B cell (primary cell): ENCODE measurements at regions not wholly inside any gene's neighbourhood (a gene's known extent, or its start where the extent isn't known, plus 50 kb on each side); places are given as distances from the start of the nearest gene placed in this dataset.

Source experiments
- ATAC-seq: fragments of 200-7000 bp; cut with Tn5 transposase; one replicate; pipeline ENCODE4 v1.10.0; 2021; ENCODE audit warnings: low read depth, mild to moderate bottlenecking, moderate number of reproducible peaks, moderate library complexity
- CTCF ChIA-PET: fragments of 350-600 bp; sonication (Branson Sonifier 250); formaldehyde crosslinking; loops from one replicate; lab custom pipeline; 2021; ENCODE audit warnings: antibody characterized with exemption, inconsistent platforms; lab: Charles Lee
- POLR2A ChIA-PET: fragments of 350-600 bp; sonication (Branson Sonifier 250); formaldehyde crosslinking; loops from one replicate; lab custom pipeline; 2021; ENCODE audit warnings: antibody characterized with exemption; lab: Charles Lee
- DNase-seq: peaks from one replicate; pipeline ENCODE4 v3.0.0; 2013
- H2AFZ ChIP-seq: 2 replicates; pipeline ENCODE4 v1.6.1; 2012; ENCODE audit warnings: mild to moderate bottlenecking, low read depth, low read length; ENCODE audit not compliant: insufficient read depth, poor library complexity, severe bottlenecking
- H3K27ac ChIP-seq, 2 donors: 1 replicate in 1 of 2; 2 replicates in 1 of 2; pipeline ENCODE4 v1.5.1; 2012 to 2013; ENCODE audit warnings: low read length in 2 of 2, mild to moderate bottlenecking in 2 of 2, moderate library complexity in 1 of 2
- H3K27me3 ChIP-seq, 4 experiments: fragments of 200-600 bp in 1 of 4; sonication (generic) in 1 of 4; replicated peaks in 1 of 4; 1 replicate in 2 of 4; 2 replicates in 2 of 4; pipeline versions ENCODE4 v1.6.1 to v1.7.0; 2013 to 2016; ENCODE audit warnings: low read length in 3 of 4, mild to moderate bottlenecking in 2 of 4, mixed read lengths in 1 of 4, moderate library complexity in 1 of 4; ENCODE audit not compliant: insufficient read depth in 4 of 4, control insufficient read depth in 3 of 4; ENCODE audit errors: control extremely low read depth in 1 of 4
- H3K36me3 ChIP-seq, 2 experiments: replicated peaks in 1 of 2; 1 replicate in 1 of 2; 2 replicates in 1 of 2; pipeline versions ENCODE4 v1.6.1 to v1.7.1; 2013; ENCODE audit warnings: low read length in 1 of 2; ENCODE audit not compliant: insufficient read depth in 2 of 2, control insufficient read depth in 1 of 2; ENCODE audit errors: control extremely low read depth in 1 of 2, extremely low read depth in 1 of 2
- H3K4me1 ChIP-seq, 2 donors: fragments of 200-600 bp in 1 of 2; sonication (generic) in 1 of 2; 1 replicate in 1 of 2; 2 replicates in 1 of 2; pipeline versions ENCODE4 v1.5.1 to v1.6.1; 2013 to 2017; ENCODE audit warnings: low read length in 2 of 2; ENCODE audit not compliant: control insufficient read depth in 2 of 2, insufficient read depth in 2 of 2
- H3K4me2 ChIP-seq: replicated peaks from 2 replicates; pipeline ENCODE3; 2012; ENCODE audit warnings: mild to moderate bottlenecking, low read depth, low read length; ENCODE audit not compliant: poor library complexity, severe bottlenecking
- H3K4me3 ChIP-seq, 5 experiments: fragments of 200-600 bp in 1 of 5; sonication (generic) in 1 of 5; 1 replicate in 3 of 5; 2 replicates in 2 of 5; pipeline versions ENCODE4 v1.5.1 to v1.7.0; 2011 to 2016; ENCODE audit warnings: low read length in 4 of 5, mild to moderate bottlenecking in 4 of 5, low read depth in 2 of 5, control low read depth in 1 of 5, moderate library complexity in 1 of 5; ENCODE audit not compliant: insufficient read depth in 1 of 5; ENCODE audit errors: control extremely low read depth in 1 of 5, extremely low read depth in 1 of 5
- H3K79me2 ChIP-seq: fragments of 200-600 bp; sonication (generic); one replicate; pipeline ENCODE4 v1.6.0; 2016; ENCODE audit warnings: low read length; ENCODE audit not compliant: control insufficient read depth, insufficient read depth
- H3K9ac ChIP-seq: fragments of 200-600 bp; sonication (generic); 2 replicates; pipeline ENCODE4 v1.6.1; 2017; ENCODE audit warnings: mild to moderate bottlenecking, low read length, moderate library complexity
- H3K9me3 ChIP-seq, 3 donors: one replicate each; pipeline versions ENCODE4 v1.6.1 to v1.7.1; 2013; ENCODE audit warnings: low read length in 2 of 3; ENCODE audit not compliant: control insufficient read depth in 2 of 3, insufficient read depth in 1 of 3; ENCODE audit errors: control extremely low read depth in 1 of 3
- H4K20me1 ChIP-seq: 2 replicates; pipeline ENCODE4 v1.6.0; 2012; ENCODE audit warnings: mild to moderate bottlenecking, low read length; ENCODE audit not compliant: insufficient read depth, control insufficient read depth, poor library complexity, severe bottlenecking
- H3K27ac Mint-ChIP-seq: one replicate; pipeline ENCODE4 v1.8.0; 2021; ENCODE audit warnings: mixed read lengths
- H3K27me3 Mint-ChIP-seq: one replicate; pipeline ENCODE4 v1.8.0; 2021; ENCODE audit warnings: mixed read lengths
- H3K4me1 Mint-ChIP-seq: one replicate; pipeline ENCODE4 v1.8.0; 2021; ENCODE audit warnings: mixed read lengths
- H3K4me3 Mint-ChIP-seq: one replicate; pipeline ENCODE4 v1.8.0; 2021; ENCODE audit warnings: mixed read lengths
- H3K9me3 Mint-ChIP-seq: one replicate; pipeline ENCODE4 v1.8.0; 2022; ENCODE audit warnings: mixed read lengths; ENCODE audit not compliant: insufficient read depth
- EZH2 ChIP-seq: IDR thresholded peaks from 2 replicates; pipeline ENCODE4 v1.6.1; 2012; ENCODE audit warnings: borderline replicate concordance, low read depth, mild to moderate bottlenecking, moderate library complexity, low read length; ENCODE audit not compliant: insufficient read depth, poor library complexity, severe bottlenecking
- WGBS: methylation state at CpG from one replicate; pipeline ENCODE4 v1.1.5; 2013; ENCODE audit warnings: missing lambda C conversion rate; ENCODE audit not compliant: insufficient coverage; 5-methylcytosine and 5-hydroxymethylcytosine counted together
- intact Hi-C: fragments of 100-400 bp; cut with micrococcal nuclease; formaldehyde crosslinking; loops from one replicate; pipeline ENCODE4 v1.10.0; 2022
- TF ChIP-seq, protein P1 (sequence below): fragments of 200-600 bp; IDR thresholded peaks from one replicate; pipeline ENCODE4 v1.8.0; 2022; ENCODE audit warnings: antibody characterized with exemption, mild to moderate bottlenecking

- ATAC-seq (no peak), DNase-seq (no peak)
- no peak overlapping the region for H3K4me2 ChIP-seq
- H3K4me1 ChIP-seq: no peaks in the 10 kb centered on the region
- peaks cover 4% of the 10 kb centered on the region for H3K27me3 Mint-ChIP-seq
- no peak overlapping the region for H3K27ac ChIP-seq
- H3K36me3 ChIP-seq: no peaks in the 10 kb centered on the region
- H3K4me3 Mint-ChIP-seq: no peak overlapping the region
- H3K79me2 ChIP-seq: no peaks in the 10 kb centered on the region
- ChIA-PET CTCF (no interaction called here), POLR2A (no interaction called here)
- H2AFZ ChIP-seq: no peak overlapping the region
- H3K9me3 Mint-ChIP-seq: no peaks in the 10 kb centered on the region
- no peaks in the 10 kb centered on the region for H4K20me1 ChIP-seq
- H3K4me1 Mint-ChIP-seq: no peaks in the 10 kb centered on the region
- no peaks in the 10 kb centered on the region for H3K27me3 ChIP-seq
- no peak overlapping the region for H3K4me3 ChIP-seq
- no peak overlapping the region for H3K9ac ChIP-seq
- WGBS: no CpG with 5 or more reads among the region's 3 CpGs
- intact Hi-C loops: no loop called here
- no peaks in the 10 kb centered on the region for H3K9me3 ChIP-seq
- TF ChIP-seq EZH2: no peak
- TF ChIP-seq, protein P1, sequence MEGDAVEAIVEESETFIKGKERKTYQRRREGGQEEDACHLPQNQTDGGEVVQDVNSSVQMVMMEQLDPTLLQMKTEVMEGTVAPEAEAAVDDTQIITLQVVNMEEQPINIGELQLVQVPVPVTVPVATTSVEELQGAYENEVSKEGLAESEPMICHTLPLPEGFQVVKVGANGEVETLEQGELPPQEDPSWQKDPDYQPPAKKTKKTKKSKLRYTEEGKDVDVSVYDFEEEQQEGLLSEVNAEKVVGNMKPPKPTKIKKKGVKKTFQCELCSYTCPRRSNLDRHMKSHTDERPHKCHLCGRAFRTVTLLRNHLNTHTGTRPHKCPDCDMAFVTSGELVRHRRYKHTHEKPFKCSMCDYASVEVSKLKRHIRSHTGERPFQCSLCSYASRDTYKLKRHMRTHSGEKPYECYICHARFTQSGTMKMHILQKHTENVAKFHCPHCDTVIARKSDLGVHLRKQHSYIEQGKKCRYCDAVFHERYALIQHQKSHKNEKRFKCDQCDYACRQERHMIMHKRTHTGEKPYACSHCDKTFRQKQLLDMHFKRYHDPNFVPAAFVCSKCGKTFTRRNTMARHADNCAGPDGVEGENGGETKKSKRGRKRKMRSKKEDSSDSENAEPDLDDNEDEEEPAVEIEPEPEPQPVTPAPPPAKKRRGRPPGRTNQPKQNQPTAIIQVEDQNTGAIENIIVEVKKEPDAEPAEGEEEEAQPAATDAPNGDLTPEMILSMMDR: no peak
- no peak overlapping the region for H3K27ac Mint-ChIP-seq
Observed at GRCh38 chr1:209040351-209040750, 543.2 kb upstream of the CAMK1G start.

GRCh38 chr1:209041927-209042326 is 541.6 kb upstream of the CAMK1G start:
- H3K79me2 ChIP-seq: no peaks in the 10 kb centered on the region

More at GRCh38 chr1:209041927-209042326, 541.6 kb upstream of the CAMK1G start:
- Histone ChIP-seq H2AFZ (no peak overlapping the region), H3K27ac (no peak overlapping the region), H3K4me3 (no peak overlapping the region), H3K9me3 (no peaks in the 10 kb centered on the region), H3K36me3 (no peaks in the 10 kb centered on the region), H4K20me1 (no peaks in the 10 kb centered on the region), H3K4me2 (no peak overlapping the region), H3K4me1 (no peaks in the 10 kb centered on the region), H3K27me3 (no peaks in the 10 kb centered on the region), H3K9ac (no peak overlapping the region)
- Mint-ChIP-seq H3K27ac (no peak overlapping the region), H3K4me3 (no peak overlapping the region), H3K9me3 (no peaks in the 10 kb centered on the region), H3K27me3 (peaks cover 4% of the 10 kb centered on the region), H3K4me1 (no peaks in the 10 kb centered on the region)
- intact Hi-C loops: no loop called here
- no peak for ATAC-seq
- ChIA-PET POLR2A (no interaction called here), CTCF (no interaction called here)
- no peak for TF ChIP-seq EZH2
- TF ChIP-seq, protein P1: no peak
- no peak for DNase-seq
- 80% methylated on average over 1 of the region's 2 CpGs for WGBS
